GM11168 (cell line): ENCODE measurements at regions not wholly inside any gene's neighbourhood (a gene's known extent, or its start where the extent isn't known, plus 50 kb on each side); places are given as distances from the start of the nearest gene placed in this dataset.
"Not testable (repeated sequence)": the region's sequence is repeated elsewhere in the genome, so short reads cannot be mapped to it uniquely, and the experiment has no call there.

ENCODE experiments used
- in situ Hi-C: fragments of 300-500 bp; cut with MboI; formaldehyde crosslinking; loops from one replicate; pipeline ENCODE4 v1.12.0; 2022; ENCODE audit warnings: low sequenced_read_pairs; ENCODE audit not compliant: unreplicated experiment

- in situ Hi-C loops = no loop called here
Observed at GRCh38 chr15:96622714-96623113, 292.2 kb downstream of the NR2F2 start.

GRCh38 chr15:96625256-96625655 is 294.8 kb downstream of the NR2F2 start:
- in situ Hi-C loops = no loop called here

GRCh38 chr15:96627031-96627568 is 296.6 kb downstream of the NR2F2 start:
- in situ Hi-C loops = no loop called here

GRCh38 chr15:96629511-96629910 is 299.0 kb downstream of the NR2F2 start:
- in situ Hi-C loops = no loop called here

GRCh38 chr15:96638793-96639192 is 308.3 kb downstream of the NR2F2 start:
- in situ Hi-C loops = no loop called here

- in situ Hi-C loops = loop anchor here (10.0 kb wide), 1 partner anchor 1201 kb away; no protein-coding TSS in a partner anchor
Observed at GRCh38 chr15:96645796-96646195, 315.3 kb downstream of the NR2F2 start.

GRCh38 chr15:96648866-96649265 is 318.4 kb downstream of the NR2F2 start:
- in situ Hi-C loops = loop anchor here (10.0 kb wide), 1 partner anchor 1204 kb away; no protein-coding TSS in a partner anchor

- in situ Hi-C loops = no loop called here
Observed at GRCh38 chr15:96657096-96657495, 326.6 kb downstream of the NR2F2 start.

GRCh38 chr15:96666979-96667378 is 336.5 kb downstream of the NR2F2 start:
- in situ Hi-C loops = not testable (repeated sequence)

GRCh38 chr15:96670389-96670788 is 339.9 kb downstream of the NR2F2 start:
- in situ Hi-C loops = no loop called here

- in situ Hi-C loops = no loop called here
Observed at GRCh38 chr15:96672629-96673028, 342.1 kb downstream of the NR2F2 start.

- in situ Hi-C loops = no loop called here
Observed at GRCh38 chr15:96678386-96678785, 347.9 kb downstream of the NR2F2 start.

GRCh38 chr15:96687388-96688107 is 357.0 kb downstream of the NR2F2 start:
- in situ Hi-C loops = no loop called here

- in situ Hi-C loops = no loop called here
Observed at GRCh38 chr15:96690733-96691132, 360.2 kb downstream of the NR2F2 start.

- in situ Hi-C loops = no loop called here
Observed at GRCh38 chr15:96692826-96693225, 362.3 kb downstream of the NR2F2 start.

GRCh38 chr15:96693515-96693914 is 363.0 kb downstream of the NR2F2 start:
- in situ Hi-C loops = no loop called here

GRCh38 chr15:96693990-96694517 is 363.6 kb downstream of the NR2F2 start:
- in situ Hi-C loops = no loop called here

GRCh38 chr15:96695426-96695825 is 364.9 kb downstream of the NR2F2 start:
- in situ Hi-C loops = no loop called here

GRCh38 chr15:96699871-96700401 is 369.4 kb downstream of the NR2F2 start:
- in situ Hi-C loops = no loop called here

- in situ Hi-C loops = no loop called here
Observed at GRCh38 chr15:96700555-96700954, 370.1 kb downstream of the NR2F2 start.

GRCh38 chr15:96701443-96701842 is 370.9 kb downstream of the NR2F2 start:
- in situ Hi-C loops = no loop called here
